Neural progenitor cell (in vitro differentiated cells): ENCODE measurements at regions not wholly inside any gene's neighbourhood (a gene's known extent, or its start where the extent isn't known, plus 50 kb on each side); places are given as distances from the start of the nearest gene placed in this dataset.

Source experiments
- DNase-seq: peaks from one replicate; pipeline ENCODE4 v3.0.0-alpha.2; 2016; ENCODE audit warnings: low spot score
- H2AFZ ChIP-seq: fragments of 200-600 bp; sonication (generic); replicated peaks from 2 replicates; pipeline ENCODE4 v1.6.1; 2016; ENCODE audit warnings: antibody characterized with exemption
- H3F3A ChIP-seq: fragments of 200-600 bp; sonication (generic); 2 replicates; pipeline ENCODE4 v1.6.1; 2016; ENCODE audit warnings: antibody characterized with exemption, low read depth
- H3K27ac ChIP-seq: fragments of 200-600 bp; sonication (generic); 2 replicates; pipeline ENCODE4 v1.5.1; 2016; ENCODE audit warnings: mild to moderate bottlenecking
- H3K27me3 ChIP-seq: fragments of 200-600 bp; sonication (generic); 2 replicates; pipeline ENCODE4 v1.6.1; 2016; ENCODE audit warnings: mild to moderate bottlenecking, moderate library complexity
- H3K36me3 ChIP-seq: fragments of 200-600 bp; sonication (generic); 2 replicates; pipeline ENCODE4 v1.5.1; 2016
- H3K4me1 ChIP-seq: fragments of 200-600 bp; sonication (generic); 2 replicates; pipeline ENCODE4 v1.6.1; 2016; ENCODE audit warnings: mixed run types
- H3K4me2 ChIP-seq: fragments of 200-600 bp; sonication (generic); 2 replicates; pipeline ENCODE4 v1.6.1; 2016
- H3K4me3 ChIP-seq: fragments of 200-600 bp; sonication (generic); 2 replicates; pipeline ENCODE4 v1.5.1; 2016
- H3K79me2 ChIP-seq: fragments of 200-600 bp; sonication (generic); 2 replicates; pipeline ENCODE4 v1.6.1; 2016; ENCODE audit warnings: low read depth
- H3K9ac ChIP-seq: fragments of 200-600 bp; sonication (generic); 2 replicates; pipeline ENCODE4 v1.6.1; 2016
- H3K9me3 ChIP-seq: fragments of 200-600 bp; sonication (generic); 2 replicates; pipeline ENCODE4 v1.5.1; 2016; ENCODE audit warnings: low read depth
- H4K20me1 ChIP-seq: fragments of 200-600 bp; sonication (generic); 2 replicates; pipeline ENCODE4 v1.6.1; 2016; ENCODE audit warnings: low read depth
- H3K27ac Mint-ChIP-seq: 3 replicates; pipeline ENCODE4 v1.8.0; 2021; ENCODE audit warnings: mixed read lengths
- H3K27me3 Mint-ChIP-seq: 2 replicates; pipeline ENCODE4 v1.8.0; 2022; ENCODE audit warnings: low read depth, mild to moderate bottlenecking, inconsistent platforms, moderate library complexity, mixed read lengths; ENCODE audit not compliant: insufficient read depth
- H3K36me3 Mint-ChIP-seq: 3 replicates; pipeline ENCODE4 v1.8.0; 2021; ENCODE audit warnings: mixed read lengths
- H3K4me1 Mint-ChIP-seq: 3 replicates; pipeline ENCODE4 v1.8.0; 2021; ENCODE audit warnings: mixed read lengths
- H3K4me3 Mint-ChIP-seq: 3 replicates; pipeline ENCODE4 v1.8.0; 2021; ENCODE audit warnings: mild to moderate bottlenecking, moderate library complexity, mixed read lengths
- H3K9me3 Mint-ChIP-seq: 3 replicates; pipeline ENCODE4 v1.8.0; 2020; ENCODE audit warnings: mixed read lengths
- EZH2 ChIP-seq: fragments of 200-600 bp; sonication (generic); IDR thresholded peaks from 2 replicates; pipeline ENCODE4 v1.6.1; 2017; ENCODE audit warnings: antibody characterized with exemption, mild to moderate bottlenecking, moderate library complexity
- EZH2phosphoT487 ChIP-seq: fragments of 200-600 bp; sonication (generic); IDR thresholded peaks from 2 replicates; pipeline ENCODE4 v1.6.1; 2017; ENCODE audit warnings: antibody characterized with exemption
- TF ChIP-seq, protein P1 (sequence below): fragments of 200-600 bp; sonication (generic); IDR thresholded peaks from 2 replicates; pipeline ENCODE4 v1.5.1; 2017; ENCODE audit warnings: antibody characterized with exemption, mild to moderate bottlenecking

- no peak overlapping the region for H3K9ac ChIP-seq
- no peak overlapping the region for H3K4me3 Mint-ChIP-seq
- H3K27me3 Mint-ChIP-seq: no peaks in the 10 kb centered on the region
- no peaks in the 10 kb centered on the region for H4K20me1 ChIP-seq
- H3K9me3 ChIP-seq: no peaks in the 10 kb centered on the region
- H2AFZ ChIP-seq: no peak overlapping the region
- H3K27ac Mint-ChIP-seq: no peak overlapping the region
- no peaks in the 10 kb centered on the region for H3K36me3 ChIP-seq
- no peak for DNase-seq
- H3K36me3 Mint-ChIP-seq: no peaks in the 10 kb centered on the region
- H3K9me3 Mint-ChIP-seq: no peaks in the 10 kb centered on the region
- H3K27me3 ChIP-seq: no peaks in the 10 kb centered on the region
- H3K4me3 ChIP-seq: no peak overlapping the region
- peaks cover 26% of the 10 kb centered on the region for H3K4me1 ChIP-seq
- no peak overlapping the region for H3K4me2 ChIP-seq
- no peaks in the 10 kb centered on the region for H3K4me1 Mint-ChIP-seq
- H3K79me2 ChIP-seq: no peaks in the 10 kb centered on the region
- no peak overlapping the region for H3K27ac ChIP-seq
- peaks cover 14% of the 10 kb centered on the region for H3F3A ChIP-seq
- no peak for TF ChIP-seq EZH2
- TF ChIP-seq, protein P1, sequence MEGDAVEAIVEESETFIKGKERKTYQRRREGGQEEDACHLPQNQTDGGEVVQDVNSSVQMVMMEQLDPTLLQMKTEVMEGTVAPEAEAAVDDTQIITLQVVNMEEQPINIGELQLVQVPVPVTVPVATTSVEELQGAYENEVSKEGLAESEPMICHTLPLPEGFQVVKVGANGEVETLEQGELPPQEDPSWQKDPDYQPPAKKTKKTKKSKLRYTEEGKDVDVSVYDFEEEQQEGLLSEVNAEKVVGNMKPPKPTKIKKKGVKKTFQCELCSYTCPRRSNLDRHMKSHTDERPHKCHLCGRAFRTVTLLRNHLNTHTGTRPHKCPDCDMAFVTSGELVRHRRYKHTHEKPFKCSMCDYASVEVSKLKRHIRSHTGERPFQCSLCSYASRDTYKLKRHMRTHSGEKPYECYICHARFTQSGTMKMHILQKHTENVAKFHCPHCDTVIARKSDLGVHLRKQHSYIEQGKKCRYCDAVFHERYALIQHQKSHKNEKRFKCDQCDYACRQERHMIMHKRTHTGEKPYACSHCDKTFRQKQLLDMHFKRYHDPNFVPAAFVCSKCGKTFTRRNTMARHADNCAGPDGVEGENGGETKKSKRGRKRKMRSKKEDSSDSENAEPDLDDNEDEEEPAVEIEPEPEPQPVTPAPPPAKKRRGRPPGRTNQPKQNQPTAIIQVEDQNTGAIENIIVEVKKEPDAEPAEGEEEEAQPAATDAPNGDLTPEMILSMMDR: no peak
- TF ChIP-seq EZH2phosphoT487: no peak
These were observed 105.8 kb downstream of the TANC2 start for GRCh38 chr17:63071797-63072196.

- H3K36me3 Mint-ChIP-seq: no peaks in the 10 kb centered on the region
- no peaks in the 10 kb centered on the region for H3K36me3 ChIP-seq
- no peak for DNase-seq
- H3K79me2 ChIP-seq: no peaks in the 10 kb centered on the region
- peaks cover 13% of the 10 kb centered on the region for H3K4me1 ChIP-seq
- H3K9ac ChIP-seq: no peak overlapping the region
- TF ChIP-seq, protein P1: no peak
- no peak for TF ChIP-seq EZH2phosphoT487
- TF ChIP-seq EZH2: no peak
- no peaks in the 10 kb centered on the region for H3K9me3 Mint-ChIP-seq
- no peaks in the 10 kb centered on the region for H3K27me3 ChIP-seq
- no peak overlapping the region for H3K4me2 ChIP-seq
- H3K27ac Mint-ChIP-seq: no peak overlapping the region
- no peak overlapping the region for H3K4me3 Mint-ChIP-seq
- no peaks in the 10 kb centered on the region for H4K20me1 ChIP-seq
- peaks cover 4% of the 10 kb centered on the region for H3F3A ChIP-seq
- H2AFZ ChIP-seq: no peak overlapping the region
- no peaks in the 10 kb centered on the region for H3K27me3 Mint-ChIP-seq
- H3K27ac ChIP-seq: no peak overlapping the region
- no peak overlapping the region for H3K4me3 ChIP-seq
- no peaks in the 10 kb centered on the region for H3K4me1 Mint-ChIP-seq
- H3K9me3 ChIP-seq: no peaks in the 10 kb centered on the region
These were observed 109.9 kb downstream of the TANC2 start for GRCh38 chr17:63075969-63076368.

- H3K9me3 Mint-ChIP-seq: no peaks in the 10 kb centered on the region
- DNase-seq: no peak
- no peak overlapping the region for H3K4me3 ChIP-seq
- H3K27ac Mint-ChIP-seq: no peak overlapping the region
- no peaks in the 10 kb centered on the region for H3F3A ChIP-seq
- no peaks in the 10 kb centered on the region for H3K79me2 ChIP-seq
- no peak overlapping the region for H3K4me3 Mint-ChIP-seq
- no peak for TF ChIP-seq EZH2
- TF ChIP-seq EZH2phosphoT487: no peak
- TF ChIP-seq, protein P1: no peak
- no peak overlapping the region for H2AFZ ChIP-seq
- H3K4me1 Mint-ChIP-seq: no peaks in the 10 kb centered on the region
- no peak overlapping the region for H3K27ac ChIP-seq
- H3K4me1 ChIP-seq: peaks cover 9% of the 10 kb centered on the region
- H3K36me3 ChIP-seq: no peaks in the 10 kb centered on the region
- H3K9ac ChIP-seq: no peak overlapping the region
- H4K20me1 ChIP-seq: no peaks in the 10 kb centered on the region
- H3K27me3 Mint-ChIP-seq: no peaks in the 10 kb centered on the region
- H3K4me2 ChIP-seq: no peak overlapping the region
- no peaks in the 10 kb centered on the region for H3K27me3 ChIP-seq
- H3K9me3 ChIP-seq: no peaks in the 10 kb centered on the region
- no peaks in the 10 kb centered on the region for H3K36me3 Mint-ChIP-seq
These were observed 112.7 kb downstream of the TANC2 start for GRCh38 chr17:63078707-63079106.
